HFFc6 (cell line): ENCODE measurements at regions not wholly inside any gene's neighbourhood (a gene's known extent, or its start where the extent isn't known, plus 50 kb on each side); places are given as distances from the start of the nearest gene placed in this dataset.

Experiments used
- DNase-seq: peaks from one replicate; pipeline ENCODE4 v3.0.0-alpha.2; 2018
- H3K27ac Mint-ChIP-seq: 2 replicates; pipeline ENCODE4 v1.8.0; 2020; ENCODE audit warnings: mild to moderate bottlenecking, mixed read lengths
- H3K27me3 Mint-ChIP-seq: 2 replicates; pipeline ENCODE4 v1.8.0; 2021; ENCODE audit warnings: mild to moderate bottlenecking, moderate library complexity, mixed read lengths; ENCODE audit not compliant: insufficient read depth
- H3K36me3 Mint-ChIP-seq: 2 replicates; pipeline ENCODE4 v1.8.0; 2021; ENCODE audit warnings: low read depth, mixed read lengths
- H3K4me1 Mint-ChIP-seq: 2 replicates; pipeline ENCODE4 v1.8.0; 2020; ENCODE audit warnings: low read depth, mixed read lengths
- H3K4me3 Mint-ChIP-seq: 2 replicates; pipeline ENCODE4 v1.8.0; 2020; ENCODE audit warnings: mild to moderate bottlenecking, moderate library complexity, mixed read lengths
- H3K9me3 Mint-ChIP-seq: 2 replicates; pipeline ENCODE4 v1.8.0; 2020; ENCODE audit warnings: mild to moderate bottlenecking, mixed read lengths
- CTCF ChIP-seq: fragments of 200-600 bp; sonication (generic); IDR thresholded peaks from 2 replicates; pipeline ENCODE4 v1.5.0; 2021; ENCODE audit warnings: antibody characterized with exemption, mild to moderate bottlenecking

GRCh38 chr3:197355713-197356112 is 57.3 kb upstream of the DLG1 start:
- no peak overlapping the region for H3K4me3 Mint-ChIP-seq
- H3K9me3 Mint-ChIP-seq, result peaks cover 23% of the 10 kb centered on the region
- H3K4me1 Mint-ChIP-seq, result peaks cover 36% of the 10 kb centered on the region
- peaks cover 21% of the 10 kb centered on the region for H3K36me3 Mint-ChIP-seq
- no peak overlapping the region for H3K27ac Mint-ChIP-seq
- TF ChIP-seq CTCF, result no peak
- no peak for DNase-seq
- H3K27me3 Mint-ChIP-seq, result peaks cover 6% of the 10 kb centered on the region

- Mint-ChIP-seq H3K9me3 (peaks cover 12% of the 10 kb centered on the region), H3K27me3 (peaks cover 6% of the 10 kb centered on the region), H3K4me1 (peaks cover 36% of the 10 kb centered on the region), H3K36me3 (peaks cover 11% of the 10 kb centered on the region), H3K27ac (peak overlapping the region; percentile 43), H3K4me3 (peak overlapping the region; percentile 74)
- no peak for TF ChIP-seq CTCF
- no peak for DNase-seq
Measured at GRCh38 chr3:197354568-197355001, 56.2 kb upstream of the DLG1 start.

GRCh38 chr3:197353867-197354567 is 55.6 kb upstream of the DLG1 start:
- H3K4me1 Mint-ChIP-seq, result peaks cover 36% of the 10 kb centered on the region
- no peak for DNase-seq
- H3K4me3 Mint-ChIP-seq, result peak overlapping the region; percentile 74
- no peak for TF ChIP-seq CTCF
- peaks cover 7% of the 10 kb centered on the region for H3K27me3 Mint-ChIP-seq
- H3K9me3 Mint-ChIP-seq, result peaks cover 6% of the 10 kb centered on the region
- H3K27ac Mint-ChIP-seq, result peak overlapping the region; percentile 43
- peaks cover 5% of the 10 kb centered on the region; the same call in 1 of the 2 replicates for H3K36me3 Mint-ChIP-seq

GRCh38 chr3:197353001-197353866 is 54.8 kb upstream of the DLG1 start:
- DNase-seq, result no peak
- Mint-ChIP-seq H3K36me3 (no peaks in the 10 kb centered on the region), H3K9me3 (no peaks in the 10 kb centered on the region), H3K4me1 (peaks cover 36% of the 10 kb centered on the region), H3K27me3 (peaks cover 9% of the 10 kb centered on the region; the same call in 1 of the 2 replicates), H3K4me3 (no peak overlapping the region), H3K27ac (peak overlapping the region; percentile 16; the same call in 1 of the 2 replicates)
- TF ChIP-seq CTCF, result no peak

- 0 out of 2 replicates have a peak overlapping the region, but pooled peaks have one; percentile 13 for H3K4me3 Mint-ChIP-seq
- DNase-seq, result peak; percentile 73
- H3K9me3 Mint-ChIP-seq, result no peaks in the 10 kb centered on the region
- H3K27me3 Mint-ChIP-seq, result peaks cover 9% of the 10 kb centered on the region; the same call in 1 of the 2 replicates
- no peaks in the 10 kb centered on the region for H3K36me3 Mint-ChIP-seq
- TF ChIP-seq CTCF, result no peak
- H3K27ac Mint-ChIP-seq, result peak overlapping the region; percentile 12; the same call in 1 of the 2 replicates
- H3K4me1 Mint-ChIP-seq, result peaks cover 36% of the 10 kb centered on the region
Measured at GRCh38 chr3:197352382-197352781, 54.0 kb upstream of the DLG1 start.
